Stimulated activated CD4-positive, alpha-beta T cell treated with anti-CD3 and anti-CD28 coated beads, Interleukin-12 subunit alpha, Interleukin-12 subunit beta, amount 100 ng/mL, for 48 hours (primary cell): ENCODE measurements at regions not wholly inside any gene's neighbourhood (a gene's known extent, or its start where the extent isn't known, plus 50 kb on each side); places are given as distances from the start of the nearest gene placed in this dataset.
"Not testable (repeated sequence)": the region's sequence is repeated elsewhere in the genome, so short reads cannot be mapped to it uniquely, and the experiment has no call there.

Source experiments
- DNase-seq, 3 donors: peaks; one replicate each; pipeline ENCODE4 v3.0.0-alpha.2; 2020; ENCODE audit warnings: low read depth in 2 of 3, low spot score in 1 of 3

- no peak for DNase-seq
Observed at GRCh38 chrX:117843749-117844148, 272.9 kb downstream of the KLHL13 start.

DNA sequence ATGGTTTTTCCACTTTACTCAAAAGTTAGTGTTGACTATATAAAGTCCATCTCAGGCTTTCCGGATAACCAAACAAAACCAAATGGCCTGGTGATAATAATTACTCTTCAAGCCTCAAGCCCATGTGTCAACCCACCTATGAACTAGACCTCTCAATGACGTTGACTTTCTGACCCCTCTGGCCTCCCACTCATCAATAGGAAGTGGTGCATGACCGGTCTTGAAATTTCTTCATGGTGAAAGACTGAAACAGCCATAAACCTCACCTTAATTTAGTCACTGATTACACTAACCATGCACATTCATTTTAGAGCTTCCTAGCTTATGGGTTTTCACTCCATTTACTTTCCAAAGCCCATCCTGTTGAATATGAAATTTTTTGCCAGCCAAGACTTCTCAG is 276.0 kb downstream of the KLHL13 start:
- no peak for DNase-seq

GRCh38 chrX:117839544-117839943 is 277.1 kb downstream of the KLHL13 start:
- DNase-seq = peak in 1 of 3 donors; percentile 0

- DNase-seq = no peak
Observed at GRCh38 chrX:117838581-117839331, 277.9 kb downstream of the KLHL13 start.

GRCh38 chrX:117835034-117835433 is 281.6 kb downstream of the KLHL13 start:
- no peak for DNase-seq

- no peak for DNase-seq
Observed at GRCh38 chrX:117834076-117834475, 282.5 kb downstream of the KLHL13 start.

- DNase-seq = not testable (repeated sequence)
Observed at GRCh38 chrX:117821472-117821871, 295.1 kb downstream of the KLHL13 start.

- no peak for DNase-seq
Observed at GRCh38 chrX:117808426-117808825, 308.2 kb downstream of the KLHL13 start.

GRCh38 chrX:117803463-117803862 is 313.1 kb downstream of the KLHL13 start:
- DNase-seq = no peak

DNA sequence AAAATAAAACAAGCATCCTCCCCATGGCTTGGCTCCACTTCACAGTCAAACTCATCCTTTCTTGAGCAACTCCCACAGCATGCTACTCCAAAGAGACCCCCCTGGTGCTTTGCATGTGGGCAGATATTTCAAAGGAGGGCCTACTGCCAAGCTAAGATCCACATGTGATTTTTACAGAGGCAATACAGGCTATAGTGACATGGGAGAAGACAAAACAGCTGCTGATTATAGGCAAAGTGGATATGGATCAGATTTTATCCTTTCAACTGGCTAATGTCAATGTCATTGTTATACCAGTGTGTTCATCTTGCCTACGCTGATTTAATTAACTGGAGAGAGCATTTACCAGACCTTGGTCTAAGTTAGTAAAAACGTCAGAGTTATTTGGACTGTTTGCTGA is 328.3 kb downstream of the KLHL13 start:
- no peak for DNase-seq

DNA sequence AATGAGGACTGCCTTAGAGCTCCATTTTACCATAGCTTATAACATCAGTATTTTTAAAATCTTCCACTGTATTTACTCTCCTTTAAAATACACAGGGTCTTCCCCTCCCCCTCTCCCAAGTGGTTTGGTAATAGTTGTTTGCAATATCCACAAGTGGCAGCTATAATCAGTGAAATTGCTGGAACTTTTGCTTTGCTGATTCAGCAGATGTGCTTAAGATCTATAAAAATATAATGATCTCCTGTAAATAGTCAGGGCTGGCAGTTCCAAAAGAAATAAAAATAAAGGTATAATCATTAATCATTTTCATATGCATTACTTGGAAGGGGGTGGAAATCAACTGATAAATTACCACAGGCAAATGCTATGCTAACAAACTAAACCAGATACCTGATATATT is 345.2 kb downstream of the KLHL13 start:
- DNase-seq = no peak

DNA sequence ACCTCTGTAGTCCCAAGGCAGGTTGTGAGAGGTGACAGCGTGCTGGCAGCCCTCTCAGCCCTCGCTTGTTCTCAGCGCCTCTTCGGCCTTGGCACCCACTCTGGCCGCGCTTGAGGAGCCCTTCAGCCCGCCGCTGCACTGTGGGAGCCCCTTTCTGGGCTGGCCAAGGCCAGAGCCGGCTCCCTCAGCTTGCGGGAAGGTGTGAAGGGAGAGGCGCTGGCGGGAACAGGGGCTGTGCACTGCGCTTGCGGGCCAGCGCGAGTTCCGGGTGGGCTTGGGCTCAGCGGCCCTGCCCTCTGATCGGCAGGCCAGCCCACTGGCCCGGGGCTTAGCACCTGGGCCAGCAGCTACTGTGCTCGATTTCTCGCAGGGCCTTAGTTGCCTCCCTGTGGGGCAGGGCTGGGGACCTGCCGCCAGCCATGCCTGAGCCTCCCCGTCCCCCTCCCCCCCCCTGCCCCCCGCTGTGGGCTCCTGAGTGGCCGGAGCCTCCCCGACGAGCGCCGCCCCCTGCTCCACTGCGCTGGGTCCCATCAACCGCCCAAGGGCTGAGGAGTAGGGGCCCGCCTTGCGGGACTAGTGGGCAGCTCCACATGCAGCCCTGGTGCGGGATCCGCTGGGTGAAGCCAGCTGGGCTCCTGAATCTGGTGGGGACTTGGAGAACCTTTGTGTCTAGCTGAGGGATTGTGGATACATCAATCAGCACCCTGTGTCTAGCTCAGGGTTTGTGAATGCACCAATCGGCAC is 347.6 kb downstream of the KLHL13 start:
- DNase-seq = no peak

GRCh38 chrX:117765211-117765610 is 351.4 kb downstream of the KLHL13 start:
- no peak for DNase-seq

DNA sequence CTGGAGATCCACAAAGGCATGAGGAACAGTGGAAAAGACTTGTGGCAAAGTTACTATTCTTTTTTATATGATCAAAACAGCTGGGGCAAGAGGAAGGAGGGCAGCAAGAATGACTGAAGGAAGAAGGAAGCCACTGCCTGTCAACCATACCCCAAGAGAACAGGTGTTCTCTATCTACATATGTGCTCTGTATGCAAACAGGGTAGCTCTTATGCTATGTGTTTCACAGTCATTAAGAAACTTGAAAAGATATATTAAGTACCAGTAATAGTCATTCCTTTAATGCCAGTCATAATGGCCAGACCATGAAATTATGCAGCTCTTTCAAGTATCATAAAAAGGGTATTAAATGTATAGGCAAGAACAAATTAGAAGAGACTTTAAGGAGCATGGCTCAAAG is 363.9 kb downstream of the KLHL13 start:
- no peak for DNase-seq

DNA sequence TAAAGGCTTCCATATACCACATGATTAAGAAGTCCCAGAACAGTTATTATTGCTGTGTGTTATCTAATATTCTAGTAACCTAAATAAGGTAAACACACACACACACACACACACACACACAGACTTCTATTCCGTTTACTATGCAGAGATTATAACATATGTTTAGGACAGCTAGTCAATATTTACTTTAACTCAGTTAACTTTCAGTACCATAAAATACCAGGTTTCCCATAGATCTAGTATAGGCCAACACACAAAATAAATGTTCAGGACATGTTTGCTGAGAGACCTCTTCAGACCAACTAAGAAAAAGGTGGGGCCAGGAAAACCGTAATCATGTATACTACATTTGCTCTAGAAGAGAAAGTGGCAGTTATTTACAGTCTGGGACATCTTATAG is 365.5 kb downstream of the KLHL13 start:
- no peak for DNase-seq

DNA sequence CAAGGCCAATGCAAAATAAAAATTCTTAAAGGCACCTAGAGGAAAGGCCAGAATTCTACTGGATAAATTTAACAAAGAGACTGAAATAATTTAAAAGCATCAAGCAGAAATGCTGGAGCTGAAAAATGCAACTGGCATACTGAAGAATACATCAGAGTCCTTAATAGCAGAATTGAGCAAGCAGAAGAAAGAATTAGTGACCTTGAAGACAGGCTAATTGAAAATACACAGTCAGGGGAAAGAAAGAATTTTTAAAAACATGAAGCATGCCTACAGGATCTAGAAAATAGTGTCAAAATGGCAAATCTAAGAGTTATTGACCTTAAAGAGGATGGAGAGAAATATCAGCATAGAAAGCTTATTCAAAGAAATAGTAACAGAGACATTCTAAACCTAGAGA is 371.7 kb downstream of the KLHL13 start:
- DNase-seq = no peak

DNA sequence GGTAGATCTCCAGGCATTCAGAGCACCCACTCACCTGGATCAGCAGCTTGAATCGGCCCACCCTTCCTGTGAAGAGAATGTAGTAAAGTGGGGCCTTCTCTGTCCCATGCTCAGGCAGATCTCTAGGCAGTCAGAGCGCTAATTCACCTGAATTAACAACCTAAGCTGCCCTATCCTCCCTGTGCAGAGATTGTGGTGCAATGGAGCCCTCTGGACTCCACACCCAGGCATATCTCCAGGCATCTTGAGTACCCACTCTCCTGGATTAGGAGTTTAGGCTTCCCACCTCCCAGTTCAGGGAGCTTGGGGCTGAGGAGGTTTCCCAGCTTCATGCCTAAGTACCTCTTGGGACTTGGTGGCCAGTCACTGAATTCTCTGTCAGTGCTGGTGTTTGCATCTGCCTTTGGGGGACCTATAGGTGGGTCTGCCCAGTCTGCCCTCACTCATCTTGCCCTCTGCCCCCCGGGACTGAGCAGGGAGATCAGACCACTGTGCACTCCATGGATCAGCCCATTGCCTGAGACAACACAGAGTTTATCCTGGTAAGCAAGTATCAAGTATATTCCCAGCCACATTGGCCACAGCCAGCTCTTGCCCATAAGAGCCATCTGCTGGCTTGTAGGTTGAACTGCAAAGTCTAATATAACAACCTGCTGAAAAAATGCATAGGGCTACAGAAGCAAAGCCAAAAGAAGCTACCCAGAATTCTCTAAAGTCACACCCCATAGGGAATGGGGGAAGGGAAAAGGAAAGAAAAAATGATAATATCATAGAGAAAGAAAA is 372.9 kb downstream of the KLHL13 start:
- DNase-seq = no peak

DNA sequence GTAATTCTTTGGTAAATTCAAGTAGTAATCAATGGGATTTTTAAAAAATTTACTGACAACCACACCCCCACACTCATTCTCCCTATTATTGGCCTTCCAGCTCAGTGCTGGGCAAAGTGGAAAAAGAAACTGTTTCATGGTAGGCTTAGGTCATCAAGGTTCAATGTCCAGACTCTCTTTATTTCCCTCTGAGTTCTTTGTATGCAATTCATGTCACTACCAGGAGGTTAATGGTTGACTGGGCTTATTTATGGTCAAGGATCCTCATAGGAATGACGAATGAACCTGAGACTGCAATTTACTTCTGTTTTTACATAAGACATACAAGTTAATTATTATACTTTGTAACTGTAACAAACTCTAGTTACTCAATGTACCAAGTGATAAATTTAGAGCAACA is 403.2 kb downstream of the KLHL13 start:
- DNase-seq = no peak

GRCh38 chrX:117711782-117712181 is 404.8 kb downstream of the KLHL13 start:
- DNase-seq = no peak

GRCh38 chrX:117707948-117708743 is 408.5 kb downstream of the KLHL13 start:
- no peak for DNase-seq

- no peak for DNase-seq
Observed at GRCh38 chrX:117701050-117701449, 415.6 kb downstream of the KLHL13 start.
